SK-N-SH (cell line): ENCODE measurements at regions not wholly inside any gene's neighbourhood (a gene's known extent, or its start where the extent isn't known, plus 50 kb on each side); places are given as distances from the start of the nearest gene placed in this dataset.

Experiments
- EP300 ChIP-seq, 2 experiments: IDR thresholded peaks; 2 replicates each; pipeline versions ENCODE4 v1.4.0 to v1.6.1; 2012; ENCODE audit warnings: borderline replicate concordance in 1 of 2, low read depth in 1 of 2, low read length in 1 of 2
- JUND ChIP-seq: IDR thresholded peaks from 2 replicates; pipeline ENCODE4 v1.4.0; 2012
- MXI1 ChIP-seq: IDR thresholded peaks from 2 replicates; pipeline ENCODE4 v1.6.1; 2012; ENCODE audit warnings: mild to moderate bottlenecking, low read depth, low read length, improper control_type of control experiment
- POLR2AphosphoS5 ChIP-seq: IDR thresholded peaks from 2 replicates; pipeline ENCODE4 v1.6.1; 2012; ENCODE audit warnings: low read depth, low read length
- RFX5 ChIP-seq: IDR thresholded peaks from 2 replicates; pipeline ENCODE4 v1.6.1; 2012; ENCODE audit warnings: mild to moderate bottlenecking, improper control_type of control experiment, low read length
- TEAD4 ChIP-seq: IDR thresholded peaks from 2 replicates; pipeline ENCODE4 v1.4.0; 2012; ENCODE audit warnings: mild to moderate bottlenecking, borderline replicate concordance; ENCODE audit not compliant: insufficient read depth
- TF ChIP-seq, protein P1 (sequence below): fragments of 200-600 bp; sonication (generic); IDR thresholded peaks from 2 replicates; pipeline ENCODE4 v1.6.1; 2017; ENCODE audit warnings: antibody characterized with exemption, mild to moderate bottlenecking, moderate library complexity
- TF ChIP-seq, protein P2 (sequence below): IDR thresholded peaks from 2 replicates; pipeline ENCODE4 v1.4.0; 2012; ENCODE audit warnings: low read depth

DNA sequence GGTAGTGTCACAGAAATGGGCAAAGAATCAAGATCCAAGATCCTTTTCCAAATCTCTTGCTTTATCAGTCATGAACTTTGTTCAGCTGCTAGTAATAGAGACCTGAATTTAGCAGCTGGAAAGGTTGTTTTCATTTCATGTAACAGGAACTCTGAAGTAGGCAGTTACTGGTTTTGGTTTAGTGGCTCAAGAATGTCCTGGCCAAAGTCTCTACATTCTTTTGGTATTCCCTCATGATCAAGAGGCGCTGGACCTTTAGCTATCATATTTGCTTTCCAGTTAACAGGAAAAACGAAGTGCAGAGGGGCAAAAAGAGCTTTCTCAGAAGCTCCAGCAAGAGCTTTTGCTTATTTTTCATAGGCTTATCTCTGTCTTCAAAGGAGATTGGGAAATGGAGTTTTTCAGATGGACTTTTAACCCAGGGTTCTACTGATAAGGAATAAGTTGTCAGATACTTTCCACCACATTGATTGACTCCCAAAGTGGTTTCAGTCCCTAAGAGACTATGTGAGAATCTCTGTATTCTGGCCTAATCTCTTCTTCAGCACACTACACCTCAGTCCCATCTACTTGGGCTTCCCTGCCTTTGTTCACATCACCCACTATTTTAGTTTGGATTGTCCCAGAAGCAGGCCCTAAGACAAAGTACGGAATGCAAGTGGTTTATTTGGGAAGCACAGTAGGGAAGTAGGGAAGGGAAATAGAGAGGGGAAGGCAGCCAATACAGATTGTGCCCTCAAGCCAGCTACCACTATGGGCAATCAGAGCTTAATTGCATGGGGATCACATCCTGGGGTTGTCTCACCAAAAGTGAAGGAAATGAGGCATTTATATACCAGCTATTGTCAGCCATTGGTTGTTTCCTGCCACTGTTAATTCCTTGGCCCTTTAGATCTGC lies 359.3 kb downstream of the LRRC70 start:
- TF ChIP-seq EP300 (IDR thresholded peaks at IDR 0.05; ENCODE audit: borderline replicate concordance in 1 of 2, low read depth in 1 of 2, low read length in 1 of 2) (peak in 1 of 2 experiments; percentile 95; a peak in 2 of 4 replicates), POLR2AphosphoS5 (peak; percentile 61; the same call in 1 of the 2 replicates), RFX5 (no peak), TEAD4 (peak; percentile 75), MXI1 (no peak), JUND (peak; percentile 77)
- TF ChIP-seq, protein P1, sequence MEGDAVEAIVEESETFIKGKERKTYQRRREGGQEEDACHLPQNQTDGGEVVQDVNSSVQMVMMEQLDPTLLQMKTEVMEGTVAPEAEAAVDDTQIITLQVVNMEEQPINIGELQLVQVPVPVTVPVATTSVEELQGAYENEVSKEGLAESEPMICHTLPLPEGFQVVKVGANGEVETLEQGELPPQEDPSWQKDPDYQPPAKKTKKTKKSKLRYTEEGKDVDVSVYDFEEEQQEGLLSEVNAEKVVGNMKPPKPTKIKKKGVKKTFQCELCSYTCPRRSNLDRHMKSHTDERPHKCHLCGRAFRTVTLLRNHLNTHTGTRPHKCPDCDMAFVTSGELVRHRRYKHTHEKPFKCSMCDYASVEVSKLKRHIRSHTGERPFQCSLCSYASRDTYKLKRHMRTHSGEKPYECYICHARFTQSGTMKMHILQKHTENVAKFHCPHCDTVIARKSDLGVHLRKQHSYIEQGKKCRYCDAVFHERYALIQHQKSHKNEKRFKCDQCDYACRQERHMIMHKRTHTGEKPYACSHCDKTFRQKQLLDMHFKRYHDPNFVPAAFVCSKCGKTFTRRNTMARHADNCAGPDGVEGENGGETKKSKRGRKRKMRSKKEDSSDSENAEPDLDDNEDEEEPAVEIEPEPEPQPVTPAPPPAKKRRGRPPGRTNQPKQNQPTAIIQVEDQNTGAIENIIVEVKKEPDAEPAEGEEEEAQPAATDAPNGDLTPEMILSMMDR, result no peak
- TF ChIP-seq, protein P2, sequence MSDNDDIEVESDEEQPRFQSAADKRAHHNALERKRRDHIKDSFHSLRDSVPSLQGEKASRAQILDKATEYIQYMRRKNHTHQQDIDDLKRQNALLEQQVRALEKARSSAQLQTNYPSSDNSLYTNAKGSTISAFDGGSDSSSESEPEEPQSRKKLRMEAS, result no peak
